Stimulated activated naive B cell treated with anti-CD40 and anti-IgM and Interleukin-4, amounts not matched to agents 10 μg/mL and 1 μg/mL and 100 μg/mL, for 72 hours (primary cell): ENCODE measurements at regions not wholly inside any gene's neighbourhood (a gene's known extent, or its start where the extent isn't known, plus 50 kb on each side); places are given as distances from the start of the nearest gene placed in this dataset.

Experiments used
- ATAC-seq, 2 donors: fragments of 150-1000 bp; cut with Tn5 transposase; replicated peaks; 2 replicates each; pipeline ENCODE4 v1.10.0; 2021; ENCODE audit warnings: moderate library complexity in 1 of 2
- DNase-seq: peaks from one replicate; pipeline ENCODE4 v3.0.0; 2021
- H3K27ac Mint-ChIP-seq: one replicate; pipeline ENCODE4 v1.8.0; 2022; ENCODE audit warnings: mild to moderate bottlenecking, mixed read lengths
- H3K27me3 Mint-ChIP-seq, 2 donors: one replicate each; pipeline ENCODE4 v1.8.0; 2022; ENCODE audit warnings: mixed read lengths in 2 of 2
- H3K36me3 Mint-ChIP-seq, 2 donors: one replicate each; pipeline ENCODE4 v1.8.0; 2022; ENCODE audit warnings: mixed read lengths in 2 of 2, mild to moderate bottlenecking in 1 of 2
- H3K4me1 Mint-ChIP-seq, 2 donors: one replicate each; pipeline ENCODE4 v1.8.0; 2022; ENCODE audit warnings: mixed read lengths in 2 of 2, mild to moderate bottlenecking in 1 of 2
- H3K4me3 Mint-ChIP-seq, 2 donors: one replicate each; pipeline ENCODE4 v1.8.0; 2022; ENCODE audit warnings: mild to moderate bottlenecking in 2 of 2, mixed read lengths in 2 of 2, moderate library complexity in 1 of 2
- H3K9me3 Mint-ChIP-seq, 2 donors: one replicate each; pipeline ENCODE4 v1.8.0; 2022; ENCODE audit warnings: mixed read lengths in 2 of 2, mild to moderate bottlenecking in 1 of 2

GRCh38 chr9:19533373-19533772, 124.6 kb downstream of the ACER2 start:
- Mint-ChIP-seq H3K27me3 (peaks cover 0 to 3% of the 10 kb centered on the region in 2 donors), H3K9me3 (peaks cover 0 to 5% of the 10 kb centered on the region in 2 donors), H3K27ac (no peak overlapping the region), H3K36me3 (no peaks in the 10 kb centered on the region), H3K4me3 (no peak overlapping the region), H3K4me1 (no peaks in the 10 kb centered on the region)
- ATAC-seq: no peak
- DNase-seq: no peak

DNA sequence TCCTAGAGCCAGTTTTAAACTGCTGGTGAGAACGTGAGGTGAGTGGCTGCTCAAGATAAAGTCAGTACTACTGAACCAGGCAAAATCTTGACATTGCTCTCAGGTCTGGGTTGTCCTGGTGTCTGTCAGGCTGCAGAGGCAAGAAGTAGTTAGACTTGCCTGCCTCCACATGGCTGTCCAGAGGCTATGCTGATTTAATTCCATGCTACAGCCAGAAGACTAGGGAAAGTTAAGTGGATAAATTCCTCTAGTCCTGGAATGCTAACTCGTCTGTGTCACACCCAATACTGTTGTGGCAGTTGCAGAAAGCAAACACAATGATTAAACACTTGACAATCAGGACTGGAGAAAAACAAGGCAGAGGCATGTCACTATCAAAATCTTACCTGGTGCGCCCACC, 118.9 kb downstream of the ACER2 start:
- Mint-ChIP-seq H3K36me3 (no peaks in the 10 kb centered on the region), H3K4me1 (no peaks in the 10 kb centered on the region), H3K9me3 (no peaks in the 10 kb centered on the region), H3K27ac (no peak overlapping the region), H3K4me3 (no peak overlapping the region), H3K27me3 (peaks cover 0 to 5% of the 10 kb centered on the region in 2 donors)
- ATAC-seq (no peak), DNase-seq (no peak)

DNA sequence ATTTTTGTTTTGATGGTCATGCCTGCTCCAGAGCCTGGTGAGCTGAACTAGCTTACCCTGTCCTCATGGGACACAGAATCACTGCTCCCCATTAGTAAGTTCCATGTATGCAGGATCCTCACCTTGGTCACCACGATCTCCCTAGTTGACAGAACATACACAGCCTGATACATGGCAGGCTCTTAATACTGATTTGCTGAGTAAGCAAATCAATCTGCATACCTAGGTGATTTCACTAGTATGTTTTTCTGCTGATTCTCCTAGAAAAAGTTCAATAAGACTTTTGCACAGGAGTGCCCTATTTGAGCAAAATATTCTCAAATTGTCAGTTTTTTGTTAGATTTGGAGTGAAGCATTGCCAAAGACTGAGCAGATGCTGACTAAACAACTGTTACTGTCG, 113.7 kb downstream of the ACER2 start:
- H3K27ac Mint-ChIP-seq: no peak overlapping the region
- peaks cover 0 to under 1% of the 10 kb centered on the region in 2 donors for H3K4me1 Mint-ChIP-seq
- no peaks in the 10 kb centered on the region for H3K9me3 Mint-ChIP-seq
- no peaks in the 10 kb centered on the region for H3K27me3 Mint-ChIP-seq
- H3K36me3 Mint-ChIP-seq: no peaks in the 10 kb centered on the region
- H3K4me3 Mint-ChIP-seq: no peak overlapping the region
- DNase-seq (no peak), ATAC-seq (no peak)

DNA sequence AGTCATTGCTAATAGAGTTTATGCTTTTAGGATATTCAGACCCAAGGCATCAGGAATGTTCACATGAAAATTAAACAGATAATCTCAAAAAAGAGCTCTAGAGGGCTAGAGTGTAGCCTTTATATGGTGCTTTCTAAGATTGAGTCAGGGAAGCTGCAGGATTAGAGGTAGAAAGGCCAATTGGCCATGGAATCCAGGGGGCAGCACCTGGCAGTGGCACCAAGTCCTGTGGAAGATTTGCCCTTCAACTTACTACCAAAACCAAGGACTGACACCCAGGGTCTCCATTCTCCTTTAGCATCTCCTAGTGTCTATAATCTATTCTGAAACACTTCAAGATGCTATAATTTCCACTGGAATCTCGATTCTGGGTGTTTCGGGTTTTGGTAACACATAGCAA, 112.4 kb downstream of the ACER2 start:
- ATAC-seq (no peak), DNase-seq (no peak)
- no peak overlapping the region for H3K27ac Mint-ChIP-seq
- no peaks in the 10 kb centered on the region for H3K36me3 Mint-ChIP-seq
- H3K4me1 Mint-ChIP-seq: peaks cover 5 to 6% of the 10 kb centered on the region in 2 donors
- no peaks in the 10 kb centered on the region for H3K9me3 Mint-ChIP-seq
- H3K27me3 Mint-ChIP-seq: no peaks in the 10 kb centered on the region
- no peak overlapping the region for H3K4me3 Mint-ChIP-seq

DNA sequence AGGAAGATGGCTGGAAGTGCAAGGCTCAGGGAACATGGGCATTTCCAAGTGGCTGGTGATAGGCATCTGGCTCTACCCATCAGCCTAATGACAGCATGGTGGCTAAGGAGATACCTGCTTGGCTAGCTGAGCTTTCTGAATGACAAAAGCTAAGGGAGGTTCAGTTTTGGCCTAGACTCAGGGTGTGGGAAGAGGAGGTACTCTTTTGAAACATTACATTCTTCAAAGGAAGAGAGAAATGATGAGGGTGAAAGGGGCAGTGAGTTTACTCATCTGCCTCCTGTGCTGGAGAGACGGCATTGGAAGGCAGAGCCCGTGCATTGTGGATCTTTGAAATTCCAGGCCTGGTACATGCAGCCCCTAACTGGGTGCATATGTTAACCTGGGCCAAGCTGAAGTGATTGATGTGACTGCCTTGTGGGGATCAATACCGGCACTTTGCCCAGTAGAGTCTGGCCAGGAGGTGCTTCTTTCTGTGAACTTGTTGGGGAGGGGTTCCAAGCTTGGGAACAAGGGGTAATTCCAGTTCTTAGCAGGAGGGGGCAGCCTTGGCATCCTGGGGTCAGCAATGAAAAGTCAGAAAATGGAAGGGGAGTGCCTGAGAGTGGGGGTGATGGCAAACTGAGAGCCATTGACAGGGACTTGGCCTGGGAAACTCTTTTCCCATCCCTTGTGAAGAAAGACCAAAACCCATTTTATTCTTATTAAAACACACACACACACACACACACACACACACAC, 108.6 kb downstream of the ACER2 start:
- Mint-ChIP-seq H3K4me1 (peaks cover 13 to 21% of the 10 kb centered on the region in 2 donors), H3K9me3 (no peaks in the 10 kb centered on the region), H3K36me3 (no peaks in the 10 kb centered on the region), H3K27ac (no peak overlapping the region), H3K4me3 (no peak overlapping the region), H3K27me3 (no peaks in the 10 kb centered on the region)
- no peak for ATAC-seq
- DNase-seq: no peak

GRCh38 chr9:19516348-19516747, 107.5 kb downstream of the ACER2 start:
- Mint-ChIP-seq H3K4me1 (peaks cover 13 to 21% of the 10 kb centered on the region in 2 donors), H3K36me3 (no peaks in the 10 kb centered on the region), H3K9me3 (no peaks in the 10 kb centered on the region), H3K4me3 (no peak overlapping the region), H3K27me3 (no peaks in the 10 kb centered on the region), H3K27ac (no peak overlapping the region)
- ATAC-seq (peak; percentile 63 to 81), DNase-seq (no peak)

DNA sequence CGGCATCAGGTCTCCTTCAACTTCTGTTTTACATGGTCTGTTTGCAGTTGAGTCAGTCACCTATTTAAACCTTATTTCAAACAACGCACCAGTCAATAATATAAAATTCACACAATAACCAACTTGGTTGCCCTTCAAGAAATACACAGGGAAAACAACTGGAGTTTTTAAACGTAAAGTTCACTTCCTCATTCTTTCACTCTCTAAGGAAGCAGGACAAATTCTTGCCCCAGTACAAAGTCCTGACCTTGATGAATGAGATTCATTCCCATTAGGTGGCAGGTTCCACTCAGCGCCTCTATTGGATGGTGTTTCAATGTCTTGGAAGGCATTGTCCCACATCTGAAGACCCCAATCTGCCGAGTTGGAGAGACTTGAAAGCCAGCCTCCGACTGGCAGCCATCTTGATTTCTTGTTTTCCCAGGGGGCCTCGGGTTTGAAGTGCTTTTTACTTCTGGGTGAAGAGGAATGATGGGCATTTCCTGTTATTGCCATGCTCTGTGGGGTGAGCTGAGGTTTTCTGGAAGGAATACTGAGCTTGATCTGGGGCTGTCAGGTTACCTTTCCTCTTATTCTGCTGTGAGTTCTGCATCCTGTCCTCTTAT, 105.0 kb downstream of the ACER2 start:
- Mint-ChIP-seq H3K4me1 (peaks cover 13 to 21% of the 10 kb centered on the region in 2 donors), H3K27ac (no peak overlapping the region), H3K9me3 (no peaks in the 10 kb centered on the region), H3K27me3 (no peaks in the 10 kb centered on the region), H3K36me3 (no peaks in the 10 kb centered on the region), H3K4me3 (no peak overlapping the region)
- ATAC-seq (no peak), DNase-seq (no peak)

GRCh38 chr9:19512103-19512832, 103.5 kb downstream of the ACER2 start:
- Mint-ChIP-seq H3K9me3 (no peaks in the 10 kb centered on the region), H3K36me3 (no peaks in the 10 kb centered on the region), H3K27ac (no peak overlapping the region), H3K4me1 (peaks cover 10 to 21% of the 10 kb centered on the region in 2 donors), H3K27me3 (peaks cover 0 to 3% of the 10 kb centered on the region in 2 donors), H3K4me3 (no peak overlapping the region)
- DNase-seq (no peak), ATAC-seq (no peak)

GRCh38 chr9:19511694-19512093, 102.9 kb downstream of the ACER2 start:
- ATAC-seq: no peak
- no peak for DNase-seq
- peaks cover 0 to 7% of the 10 kb centered on the region in 2 donors for H3K27me3 Mint-ChIP-seq
- H3K9me3 Mint-ChIP-seq: no peaks in the 10 kb centered on the region
- H3K4me1 Mint-ChIP-seq: peaks cover 10 to 21% of the 10 kb centered on the region in 2 donors
- no peak overlapping the region for H3K27ac Mint-ChIP-seq
- H3K4me3 Mint-ChIP-seq: no peak overlapping the region
- no peaks in the 10 kb centered on the region for H3K36me3 Mint-ChIP-seq

- Mint-ChIP-seq H3K27ac (no peak overlapping the region), H3K27me3 (peaks cover 0 to 7% of the 10 kb centered on the region in 2 donors), H3K4me1 (peaks cover 4 to 13% of the 10 kb centered on the region in 2 donors), H3K36me3 (no peaks in the 10 kb centered on the region), H3K4me3 (no peak overlapping the region), H3K9me3 (no peaks in the 10 kb centered on the region)
- ATAC-seq (no peak), DNase-seq (no peak)
These were observed 102.1 kb downstream of the ACER2 start for GRCh38 chr9:19510907-19511306.
